Stimulated activated CD4-positive, alpha-beta T cell treated with anti-CD3 and anti-CD28 coated beads, Interleukin-15, amount 100 ng/mL, for 24 hours (primary cell): ENCODE measurements at regions not wholly inside any gene's neighbourhood (a gene's known extent, or its start where the extent isn't known, plus 50 kb on each side); places are given as distances from the start of the nearest gene placed in this dataset.

Experiments used
- DNase-seq: peaks from one replicate; pipeline ENCODE4 v3.0.0-alpha.2; 2020

- no peak for DNase-seq
Observed at GRCh38 chr2:104787298-104788065, 66.4 kb upstream of the POU3F3 start.

- DNase-seq, result no peak
Observed at GRCh38 chr2:104788742-104789455, 65.0 kb upstream of the POU3F3 start.

GRCh38 chr2:104790100-104790811, 63.7 kb upstream of the POU3F3 start:
- no peak for DNase-seq

GRCh38 chr2:104790901-104791495, 62.9 kb upstream of the POU3F3 start:
- no peak for DNase-seq

- DNase-seq, result no peak
Observed at GRCh38 chr2:104793966-104794365, 59.9 kb upstream of the POU3F3 start.

- no peak for DNase-seq
Observed at GRCh38 chr2:104794441-104794840, 59.5 kb upstream of the POU3F3 start.
